Kidney (tissue), 13 donors: ENCODE measurements at regions not wholly inside any gene's neighbourhood (a gene's known extent, or its start where the extent isn't known, plus 50 kb on each side); places are given as distances from the start of the nearest gene placed in this dataset.

Source experiments
- DNase-seq, 5 donors: peaks; one replicate each; pipeline ENCODE4 v3.0.0-alpha.2; 2013 to 2020
- FAIRE-seq: peaks from 2 replicates; lab custom pipeline; 2012; peaks lifted over from hg19 to GRCh38; lab: Jason Lieb, UNC
- H3K27ac ChIP-seq, 2 donors: one replicate each; pipeline ENCODE4 v1.7.0; 2013; ENCODE audit warnings: low read depth in 2 of 2, low read length in 2 of 2, inconsistent platforms in 1 of 2
- H3K27me3 ChIP-seq: one replicate; pipeline ENCODE4 v1.7.1; 2013; ENCODE audit warnings: low read length, inconsistent platforms; ENCODE audit not compliant: control insufficient read depth, insufficient read depth
- H3K36me3 ChIP-seq, 3 donors: one replicate each; pipeline versions ENCODE4 v1.7.0 to v1.7.1; 2013; ENCODE audit warnings: low read length in 3 of 3, control low read depth in 1 of 3, inconsistent platforms in 1 of 3; ENCODE audit not compliant: insufficient read depth in 3 of 3, control insufficient read depth in 2 of 3
- H3K4me1 ChIP-seq, 3 donors: one replicate each; pipeline versions ENCODE4 v1.7.0 to v1.7.1; 2013; ENCODE audit warnings: low read length in 3 of 3, inconsistent platforms in 1 of 3, low read depth in 1 of 3; ENCODE audit not compliant: control insufficient read depth in 2 of 3, insufficient read depth in 2 of 3
- H3K4me3 ChIP-seq, 3 donors: one replicate each; pipeline versions ENCODE4 v1.7.0 to v1.8.1; 2013; ENCODE audit warnings: low read length in 3 of 3, control low read depth in 1 of 3, inconsistent platforms in 1 of 3
- H3K9ac ChIP-seq, 3 donors: one replicate each; pipeline versions ENCODE4 v1.7.0 to v1.7.1; 2013; ENCODE audit warnings: low read length in 3 of 3, control low read depth in 1 of 3, inconsistent platforms in 1 of 3
- H3K9me3 ChIP-seq, 3 donors: one replicate each; pipeline versions ENCODE4 v1.7.0 to v1.7.1; 2013; ENCODE audit warnings: low read length in 3 of 3, control low read depth in 1 of 3, inconsistent platforms in 1 of 3; ENCODE audit not compliant: control insufficient read depth in 2 of 3, insufficient read depth in 1 of 3
- intact Hi-C: fragments of 100-400 bp; cut with DNase I; formaldehyde crosslinking; loops from one replicate; pipeline ENCODE4 v1.11.1; 2022
- TF ChIP-seq, protein P1 (sequence below): IDR thresholded peaks from 3 replicates; pipeline ENCODE4 v1.5.1; 2012; ENCODE audit warnings: mild to moderate bottlenecking, moderate library complexity, borderline replicate concordance; ENCODE audit not compliant: insufficient read depth; ENCODE audit errors: extremely low read depth
- donor health status: control.
- donor health status: control.
- donor health status: control.
- donor health status: control.
- donor health status: control.
- donor health status: DM: yes; HTN: yes; CAD: no.
- donor health status: Normal renal cell carcinoma (clear cell type).

GRCh38 chr6:53986721-53987521 lies 124.3 kb upstream of the MLIP start:
- DNase-seq (peak in 2 of 5 donors; percentile 33 to 38), FAIRE-seq (no peak)
- TF ChIP-seq, protein P1, sequence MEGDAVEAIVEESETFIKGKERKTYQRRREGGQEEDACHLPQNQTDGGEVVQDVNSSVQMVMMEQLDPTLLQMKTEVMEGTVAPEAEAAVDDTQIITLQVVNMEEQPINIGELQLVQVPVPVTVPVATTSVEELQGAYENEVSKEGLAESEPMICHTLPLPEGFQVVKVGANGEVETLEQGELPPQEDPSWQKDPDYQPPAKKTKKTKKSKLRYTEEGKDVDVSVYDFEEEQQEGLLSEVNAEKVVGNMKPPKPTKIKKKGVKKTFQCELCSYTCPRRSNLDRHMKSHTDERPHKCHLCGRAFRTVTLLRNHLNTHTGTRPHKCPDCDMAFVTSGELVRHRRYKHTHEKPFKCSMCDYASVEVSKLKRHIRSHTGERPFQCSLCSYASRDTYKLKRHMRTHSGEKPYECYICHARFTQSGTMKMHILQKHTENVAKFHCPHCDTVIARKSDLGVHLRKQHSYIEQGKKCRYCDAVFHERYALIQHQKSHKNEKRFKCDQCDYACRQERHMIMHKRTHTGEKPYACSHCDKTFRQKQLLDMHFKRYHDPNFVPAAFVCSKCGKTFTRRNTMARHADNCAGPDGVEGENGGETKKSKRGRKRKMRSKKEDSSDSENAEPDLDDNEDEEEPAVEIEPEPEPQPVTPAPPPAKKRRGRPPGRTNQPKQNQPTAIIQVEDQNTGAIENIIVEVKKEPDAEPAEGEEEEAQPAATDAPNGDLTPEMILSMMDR, result no peak
- H3K27ac ChIP-seq, result no peak overlapping the region
- no peaks in the 10 kb centered on the region for H3K36me3 ChIP-seq
- H3K27me3 ChIP-seq, result no peaks in the 10 kb centered on the region
- no peaks in the 10 kb centered on the region for H3K4me1 ChIP-seq
- intact Hi-C loops, result no loop called here
- no peak overlapping the region for H3K9ac ChIP-seq
- no peaks in the 10 kb centered on the region for H3K9me3 ChIP-seq
- H3K4me3 ChIP-seq, result no peak overlapping the region

GRCh38 chr6:53987522-53987888 lies 123.7 kb upstream of the MLIP start:
- no peaks in the 10 kb centered on the region for H3K27me3 ChIP-seq
- FAIRE-seq (no peak), DNase-seq (no peak)
- H3K36me3 ChIP-seq, result no peaks in the 10 kb centered on the region
- H3K4me3 ChIP-seq, result no peak overlapping the region
- H3K27ac ChIP-seq, result no peak overlapping the region
- H3K4me1 ChIP-seq, result no peaks in the 10 kb centered on the region
- H3K9me3 ChIP-seq, result no peaks in the 10 kb centered on the region
- TF ChIP-seq, protein P1, result no peak
- no peak overlapping the region for H3K9ac ChIP-seq
- intact Hi-C loops, result no loop called here

GRCh38 chr6:53989504-53989903 lies 121.7 kb upstream of the MLIP start:
- no peaks in the 10 kb centered on the region for H3K27me3 ChIP-seq
- DNase-seq, result no peak
- no peak overlapping the region for H3K4me3 ChIP-seq
- no peak overlapping the region for H3K27ac ChIP-seq
- no peaks in the 10 kb centered on the region for H3K9me3 ChIP-seq
- intact Hi-C loops, result no loop called here
- no peaks in the 10 kb centered on the region for H3K4me1 ChIP-seq
- TF ChIP-seq, protein P1, result no peak
- no peak overlapping the region for H3K9ac ChIP-seq
- no peaks in the 10 kb centered on the region for H3K36me3 ChIP-seq
- no peak for FAIRE-seq
